Esophagus squamous epithelium (tissue), 4 donors: ENCODE measurements at regions not wholly inside any gene's neighbourhood (a gene's known extent, or its start where the extent isn't known, plus 50 kb on each side); places are given as distances from the start of the nearest gene placed in this dataset.

ENCODE experiments used
- POLR2A ChIP-seq, 4 donors: fragments of 450-650 bp; IDR thresholded peaks; one replicate each; pipeline ENCODE4 v1.6.1; 2017; ENCODE audit warnings: antibody characterized with exemption in 4 of 4, mild to moderate bottlenecking in 4 of 4, moderate library complexity in 3 of 4
- TF ChIP-seq, protein P1 (sequence below), 6 experiments: fragments of 450-650 bp in 4 of 6; fragments of 200-600 bp in 2 of 6; sonication (generic) in 2 of 6; IDR thresholded peaks; one replicate each; pipeline ENCODE4 v1.5.1; 2016 to 2019; ENCODE audit warnings: antibody characterized with exemption in 6 of 6, mild to moderate bottlenecking in 4 of 6, moderate library complexity in 4 of 6

DNA sequence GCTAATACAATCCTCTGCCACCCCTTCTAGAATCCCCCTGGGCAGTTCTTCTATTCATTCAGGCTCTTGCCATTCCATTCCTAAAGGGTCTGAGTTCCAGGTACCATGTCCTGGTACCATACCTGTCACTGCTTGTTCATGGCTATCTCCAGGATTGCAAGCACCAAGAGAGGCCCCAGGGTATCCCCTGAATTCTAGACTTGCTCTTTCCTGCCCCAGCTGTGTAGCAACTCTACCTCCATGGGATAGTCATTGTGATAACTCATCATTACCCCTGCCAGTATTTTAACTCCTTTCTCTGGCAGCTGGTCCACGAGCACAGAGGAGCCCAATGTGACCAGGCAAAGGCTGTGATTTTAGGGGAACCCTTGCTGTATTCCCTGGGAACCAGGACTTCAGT is 143.7 kb upstream of the CDH5 start:
- TF ChIP-seq, protein P1, sequence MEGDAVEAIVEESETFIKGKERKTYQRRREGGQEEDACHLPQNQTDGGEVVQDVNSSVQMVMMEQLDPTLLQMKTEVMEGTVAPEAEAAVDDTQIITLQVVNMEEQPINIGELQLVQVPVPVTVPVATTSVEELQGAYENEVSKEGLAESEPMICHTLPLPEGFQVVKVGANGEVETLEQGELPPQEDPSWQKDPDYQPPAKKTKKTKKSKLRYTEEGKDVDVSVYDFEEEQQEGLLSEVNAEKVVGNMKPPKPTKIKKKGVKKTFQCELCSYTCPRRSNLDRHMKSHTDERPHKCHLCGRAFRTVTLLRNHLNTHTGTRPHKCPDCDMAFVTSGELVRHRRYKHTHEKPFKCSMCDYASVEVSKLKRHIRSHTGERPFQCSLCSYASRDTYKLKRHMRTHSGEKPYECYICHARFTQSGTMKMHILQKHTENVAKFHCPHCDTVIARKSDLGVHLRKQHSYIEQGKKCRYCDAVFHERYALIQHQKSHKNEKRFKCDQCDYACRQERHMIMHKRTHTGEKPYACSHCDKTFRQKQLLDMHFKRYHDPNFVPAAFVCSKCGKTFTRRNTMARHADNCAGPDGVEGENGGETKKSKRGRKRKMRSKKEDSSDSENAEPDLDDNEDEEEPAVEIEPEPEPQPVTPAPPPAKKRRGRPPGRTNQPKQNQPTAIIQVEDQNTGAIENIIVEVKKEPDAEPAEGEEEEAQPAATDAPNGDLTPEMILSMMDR (IDR thresholded peaks at IDR 0.05), result no peak
- TF ChIP-seq POLR2A (IDR thresholded peaks at IDR 0.05), result no peak
